GM12872 (cell line): ENCODE measurements at regions not wholly inside any gene's neighbourhood (a gene's known extent, or its start where the extent isn't known, plus 50 kb on each side); places are given as distances from the start of the nearest gene placed in this dataset.

Experiments used
- TF ChIP-seq, protein P1 (sequence below): IDR thresholded peaks from 3 replicates; pipeline ENCODE4 v1.5.1; 2011; ENCODE audit warnings: low read depth, mild to moderate bottlenecking, low read length, moderate library complexity; ENCODE audit not compliant: insufficient read depth

GRCh38 chr10:10725196-10725595 is 292.5 kb upstream of the CELF2 start:
- TF ChIP-seq, protein P1, sequence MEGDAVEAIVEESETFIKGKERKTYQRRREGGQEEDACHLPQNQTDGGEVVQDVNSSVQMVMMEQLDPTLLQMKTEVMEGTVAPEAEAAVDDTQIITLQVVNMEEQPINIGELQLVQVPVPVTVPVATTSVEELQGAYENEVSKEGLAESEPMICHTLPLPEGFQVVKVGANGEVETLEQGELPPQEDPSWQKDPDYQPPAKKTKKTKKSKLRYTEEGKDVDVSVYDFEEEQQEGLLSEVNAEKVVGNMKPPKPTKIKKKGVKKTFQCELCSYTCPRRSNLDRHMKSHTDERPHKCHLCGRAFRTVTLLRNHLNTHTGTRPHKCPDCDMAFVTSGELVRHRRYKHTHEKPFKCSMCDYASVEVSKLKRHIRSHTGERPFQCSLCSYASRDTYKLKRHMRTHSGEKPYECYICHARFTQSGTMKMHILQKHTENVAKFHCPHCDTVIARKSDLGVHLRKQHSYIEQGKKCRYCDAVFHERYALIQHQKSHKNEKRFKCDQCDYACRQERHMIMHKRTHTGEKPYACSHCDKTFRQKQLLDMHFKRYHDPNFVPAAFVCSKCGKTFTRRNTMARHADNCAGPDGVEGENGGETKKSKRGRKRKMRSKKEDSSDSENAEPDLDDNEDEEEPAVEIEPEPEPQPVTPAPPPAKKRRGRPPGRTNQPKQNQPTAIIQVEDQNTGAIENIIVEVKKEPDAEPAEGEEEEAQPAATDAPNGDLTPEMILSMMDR: no peak

DNA sequence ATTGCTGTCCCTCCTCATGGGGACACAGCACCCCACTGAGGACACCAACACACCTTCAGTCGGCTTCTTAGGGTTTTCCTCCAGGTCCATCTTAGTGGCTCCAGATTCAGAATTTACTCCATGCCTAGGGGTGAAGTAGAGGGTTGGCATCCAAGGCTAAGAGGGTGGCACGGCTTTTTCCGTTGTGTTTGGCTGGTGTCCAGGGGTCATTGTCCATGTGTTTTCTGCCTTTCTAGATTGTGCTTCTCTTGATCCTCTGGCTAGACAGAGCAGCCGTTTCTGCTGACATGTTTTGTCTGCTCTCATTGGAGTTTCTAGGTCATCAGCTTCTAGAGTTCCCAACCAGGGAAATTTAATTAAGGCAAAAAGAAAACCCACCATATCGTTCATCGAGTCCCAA is 291.6 kb upstream of the CELF2 start:
- TF ChIP-seq, protein P1: no peak

- TF ChIP-seq, protein P1: no peak
Measured at GRCh38 chr10:10727812-10728211, 289.9 kb upstream of the CELF2 start.

DNA sequence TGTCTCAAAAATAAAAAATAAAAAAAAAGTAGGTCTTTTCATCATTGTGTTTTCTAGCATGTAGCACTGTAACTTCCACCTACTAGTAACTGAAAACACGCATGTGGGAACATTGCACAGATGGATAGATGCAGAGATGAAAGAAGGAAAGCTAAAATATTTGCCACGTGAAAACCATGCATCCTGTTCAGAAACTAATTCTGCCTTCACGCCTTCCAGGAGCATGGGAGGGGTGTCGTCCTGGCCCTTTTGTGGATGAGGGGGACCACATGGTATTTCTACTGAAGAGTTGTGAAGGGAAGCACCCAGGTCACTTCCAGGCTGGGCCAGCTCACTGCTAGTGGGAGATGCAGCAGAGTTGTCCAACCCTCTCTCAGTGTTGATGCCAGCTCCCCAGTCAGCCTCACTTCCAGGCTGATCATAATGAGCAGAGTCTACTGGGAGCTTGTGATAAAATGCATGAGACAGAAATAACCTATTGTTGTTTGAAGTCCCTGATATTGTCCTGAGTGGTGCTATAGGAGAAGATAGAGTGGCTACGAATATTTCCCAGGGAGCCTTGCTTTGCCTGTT is 287.1 kb upstream of the CELF2 start:
- TF ChIP-seq, protein P1: no peak

DNA sequence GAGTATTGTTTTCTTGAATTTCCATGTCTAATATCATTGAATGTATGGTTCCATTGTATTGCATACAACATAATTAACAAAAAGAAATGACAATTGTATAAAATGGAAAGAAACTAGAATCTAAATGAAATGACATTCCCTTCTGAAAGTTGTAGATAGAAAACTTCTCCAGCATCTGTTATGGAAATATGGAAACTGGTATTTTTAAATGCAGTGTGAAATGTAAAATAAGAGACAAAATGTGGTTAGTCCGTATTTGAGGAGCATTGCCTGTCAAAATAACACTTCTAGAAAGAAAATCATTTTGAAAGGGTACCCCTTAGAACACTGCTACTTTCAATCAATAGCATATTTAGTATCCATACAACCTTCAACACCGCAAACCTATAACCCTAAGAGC is 286.3 kb upstream of the CELF2 start:
- TF ChIP-seq, protein P1: no peak

DNA sequence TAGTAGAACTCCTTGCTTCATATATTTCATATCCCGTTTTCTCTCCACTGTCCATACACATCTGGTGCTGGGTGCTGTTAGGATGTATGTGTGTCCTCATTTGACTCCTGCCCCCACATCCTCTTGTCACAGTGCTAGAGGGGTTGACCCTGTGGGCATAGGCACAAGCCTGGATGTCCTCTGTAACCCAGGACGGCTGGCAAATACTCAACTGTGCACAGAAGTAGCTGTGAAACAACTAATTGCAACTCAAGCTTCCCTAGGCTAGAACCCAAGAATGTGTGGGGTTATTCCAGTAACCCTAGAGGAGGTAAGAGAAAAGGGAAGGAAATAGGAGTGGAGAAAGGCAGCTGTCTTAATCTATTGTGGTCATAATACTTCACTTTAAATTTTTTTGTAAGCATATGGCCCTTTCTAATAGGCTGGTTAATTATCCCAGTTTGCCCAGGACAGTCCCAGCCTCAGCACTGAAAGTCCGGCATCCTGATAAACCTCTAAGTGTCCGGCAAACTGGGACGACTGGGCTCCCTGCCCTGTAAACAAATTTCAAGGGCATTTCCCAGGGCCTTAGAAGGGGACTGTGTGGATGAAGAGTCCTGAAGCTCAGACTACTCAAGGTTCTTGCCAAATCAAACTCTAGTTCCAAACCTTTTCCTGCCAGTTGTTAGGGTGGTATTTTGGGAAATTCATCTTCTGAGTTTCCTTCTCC is 283.2 kb upstream of the CELF2 start:
- TF ChIP-seq, protein P1: no peak

GRCh38 chr10:10745291-10745690 is 272.4 kb upstream of the CELF2 start:
- TF ChIP-seq, protein P1: no peak
